PC-9 (cell line): ENCODE measurements at regions not wholly inside any gene's neighbourhood (a gene's known extent, or its start where the extent isn't known, plus 50 kb on each side); places are given as distances from the start of the nearest gene placed in this dataset.

ENCODE experiments used
- EZH2 ChIP-seq: fragments of 200-600 bp; sonication (generic); IDR thresholded peaks from 2 replicates; pipeline ENCODE4 v1.8.0; 2017; ENCODE audit warnings: antibody characterized with exemption, low read depth
- TF ChIP-seq, protein P1 (sequence below): fragments of 200-600 bp; sonication (generic); conservative IDR thresholded peaks from 2 replicates; pipeline ENCODE4 v1.6.1; 2017; ENCODE audit warnings: mixed run types, antibody characterized with exemption, mild to moderate bottlenecking, moderate library complexity

DNA sequence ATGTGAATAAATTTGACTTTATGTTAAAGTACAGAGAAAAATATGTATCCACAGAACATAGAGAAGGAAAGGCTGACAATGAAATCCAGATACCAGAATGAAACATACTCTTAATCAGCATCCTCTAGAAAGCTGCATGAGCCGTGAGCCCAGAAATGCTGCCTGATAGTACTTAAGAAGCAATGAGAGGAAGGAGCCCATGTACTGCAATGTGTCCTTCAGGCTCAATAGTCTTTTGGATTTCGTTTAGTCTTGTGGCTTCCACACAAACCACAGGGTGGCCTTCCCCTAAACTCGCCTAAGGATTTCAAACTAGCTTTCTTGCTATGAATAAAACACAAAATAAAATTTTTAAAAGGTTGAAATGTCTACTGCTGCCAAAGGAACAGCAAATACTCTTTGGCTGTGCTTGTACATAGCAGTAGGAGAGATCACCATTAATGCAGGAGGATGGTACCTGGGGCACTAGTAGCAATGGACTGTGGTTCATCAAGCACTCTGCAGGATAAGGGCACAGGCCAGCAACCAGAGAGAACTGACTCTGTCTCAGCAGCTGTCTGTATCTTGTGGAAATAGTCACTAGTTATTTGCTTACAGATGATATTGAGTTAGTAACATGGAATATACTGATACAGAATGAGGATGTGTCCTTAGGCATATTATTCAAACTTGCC, 988.3 kb upstream of the LRFN5 start:
- TF ChIP-seq, protein P1, sequence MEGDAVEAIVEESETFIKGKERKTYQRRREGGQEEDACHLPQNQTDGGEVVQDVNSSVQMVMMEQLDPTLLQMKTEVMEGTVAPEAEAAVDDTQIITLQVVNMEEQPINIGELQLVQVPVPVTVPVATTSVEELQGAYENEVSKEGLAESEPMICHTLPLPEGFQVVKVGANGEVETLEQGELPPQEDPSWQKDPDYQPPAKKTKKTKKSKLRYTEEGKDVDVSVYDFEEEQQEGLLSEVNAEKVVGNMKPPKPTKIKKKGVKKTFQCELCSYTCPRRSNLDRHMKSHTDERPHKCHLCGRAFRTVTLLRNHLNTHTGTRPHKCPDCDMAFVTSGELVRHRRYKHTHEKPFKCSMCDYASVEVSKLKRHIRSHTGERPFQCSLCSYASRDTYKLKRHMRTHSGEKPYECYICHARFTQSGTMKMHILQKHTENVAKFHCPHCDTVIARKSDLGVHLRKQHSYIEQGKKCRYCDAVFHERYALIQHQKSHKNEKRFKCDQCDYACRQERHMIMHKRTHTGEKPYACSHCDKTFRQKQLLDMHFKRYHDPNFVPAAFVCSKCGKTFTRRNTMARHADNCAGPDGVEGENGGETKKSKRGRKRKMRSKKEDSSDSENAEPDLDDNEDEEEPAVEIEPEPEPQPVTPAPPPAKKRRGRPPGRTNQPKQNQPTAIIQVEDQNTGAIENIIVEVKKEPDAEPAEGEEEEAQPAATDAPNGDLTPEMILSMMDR, result no peak
- TF ChIP-seq EZH2, result no peak
